Endothelial cell (in vitro differentiated cells): ENCODE measurements at regions not wholly inside any gene's neighbourhood (a gene's known extent, or its start where the extent isn't known, plus 50 kb on each side); places are given as distances from the start of the nearest gene placed in this dataset.

Source experiments
- DNase-seq: peaks from one replicate; pipeline ENCODE4 v3.0.0; 2021; ENCODE audit warnings: low spot score
- H3K27ac Mint-ChIP-seq: one replicate; pipeline ENCODE4 v1.8.0; 2021; ENCODE audit warnings: mixed read lengths, inconsistent platforms; ENCODE audit not compliant: unreplicated experiment
- H3K27me3 Mint-ChIP-seq: one replicate; pipeline ENCODE4 v1.8.0; 2021; ENCODE audit warnings: mild to moderate bottlenecking, moderate library complexity, mixed read lengths, inconsistent platforms; ENCODE audit not compliant: unreplicated experiment
- H3K36me3 Mint-ChIP-seq: one replicate; pipeline ENCODE4 v1.8.0; 2021; ENCODE audit warnings: mild to moderate bottlenecking, low read depth, mixed read lengths, inconsistent platforms; ENCODE audit not compliant: unreplicated experiment
- H3K4me1 Mint-ChIP-seq: one replicate; pipeline ENCODE4 v1.8.0; 2021; ENCODE audit warnings: mild to moderate bottlenecking, mixed read lengths, inconsistent platforms; ENCODE audit not compliant: unreplicated experiment
- H3K4me3 Mint-ChIP-seq: one replicate; pipeline ENCODE4 v1.8.0; 2021; ENCODE audit warnings: mild to moderate bottlenecking, mixed read lengths, inconsistent platforms; ENCODE audit not compliant: unreplicated experiment
- H3K9me3 Mint-ChIP-seq: one replicate; pipeline ENCODE4 v1.8.0; 2021; ENCODE audit warnings: mixed read lengths, inconsistent platforms; ENCODE audit not compliant: unreplicated experiment
- TF ChIP-seq, protein P1 (sequence below): fragments of 200-600 bp; sonication (generic); IDR thresholded peaks from one replicate; pipeline ENCODE4 v1.5.0; 2021; ENCODE audit warnings: antibody characterized with exemption; ENCODE audit not compliant: unreplicated experiment

- Mint-ChIP-seq H3K27ac (no peak overlapping the region), H3K4me1 (no peaks in the 10 kb centered on the region), H3K27me3 (peaks cover 2% of the 10 kb centered on the region), H3K36me3 (no peaks in the 10 kb centered on the region), H3K9me3 (no peaks in the 10 kb centered on the region), H3K4me3 (no peak overlapping the region)
- DNase-seq, result no peak
- TF ChIP-seq, protein P1, sequence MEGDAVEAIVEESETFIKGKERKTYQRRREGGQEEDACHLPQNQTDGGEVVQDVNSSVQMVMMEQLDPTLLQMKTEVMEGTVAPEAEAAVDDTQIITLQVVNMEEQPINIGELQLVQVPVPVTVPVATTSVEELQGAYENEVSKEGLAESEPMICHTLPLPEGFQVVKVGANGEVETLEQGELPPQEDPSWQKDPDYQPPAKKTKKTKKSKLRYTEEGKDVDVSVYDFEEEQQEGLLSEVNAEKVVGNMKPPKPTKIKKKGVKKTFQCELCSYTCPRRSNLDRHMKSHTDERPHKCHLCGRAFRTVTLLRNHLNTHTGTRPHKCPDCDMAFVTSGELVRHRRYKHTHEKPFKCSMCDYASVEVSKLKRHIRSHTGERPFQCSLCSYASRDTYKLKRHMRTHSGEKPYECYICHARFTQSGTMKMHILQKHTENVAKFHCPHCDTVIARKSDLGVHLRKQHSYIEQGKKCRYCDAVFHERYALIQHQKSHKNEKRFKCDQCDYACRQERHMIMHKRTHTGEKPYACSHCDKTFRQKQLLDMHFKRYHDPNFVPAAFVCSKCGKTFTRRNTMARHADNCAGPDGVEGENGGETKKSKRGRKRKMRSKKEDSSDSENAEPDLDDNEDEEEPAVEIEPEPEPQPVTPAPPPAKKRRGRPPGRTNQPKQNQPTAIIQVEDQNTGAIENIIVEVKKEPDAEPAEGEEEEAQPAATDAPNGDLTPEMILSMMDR, result no peak
Observed at GRCh38 chrX:125710403-125711062, 390.9 kb downstream of the TEX13C start.

DNA sequence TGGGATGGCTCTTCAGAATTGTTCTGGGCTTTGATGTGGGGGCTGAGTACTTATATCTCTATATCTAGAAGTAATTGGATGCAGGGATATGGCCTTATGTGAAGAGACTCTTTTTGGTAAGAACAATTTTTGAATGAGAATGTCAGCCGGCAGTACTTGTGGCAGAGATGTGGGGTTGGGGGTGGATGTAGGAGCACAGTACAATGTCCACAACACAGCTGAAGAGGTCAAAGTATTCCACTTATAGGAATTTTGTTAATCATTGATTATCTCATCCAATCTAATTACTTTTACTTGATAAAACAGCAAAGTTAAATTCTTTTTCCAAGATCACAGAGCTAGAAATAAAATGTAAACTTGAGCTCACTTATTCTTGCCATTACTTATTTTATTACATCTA, 391.4 kb downstream of the TEX13C start:
- Mint-ChIP-seq H3K27me3 (no peaks in the 10 kb centered on the region), H3K4me3 (no peak overlapping the region), H3K9me3 (no peaks in the 10 kb centered on the region), H3K4me1 (no peaks in the 10 kb centered on the region), H3K27ac (no peak overlapping the region), H3K36me3 (no peaks in the 10 kb centered on the region)
- DNase-seq, result no peak
- TF ChIP-seq, protein P1, result no peak

DNA sequence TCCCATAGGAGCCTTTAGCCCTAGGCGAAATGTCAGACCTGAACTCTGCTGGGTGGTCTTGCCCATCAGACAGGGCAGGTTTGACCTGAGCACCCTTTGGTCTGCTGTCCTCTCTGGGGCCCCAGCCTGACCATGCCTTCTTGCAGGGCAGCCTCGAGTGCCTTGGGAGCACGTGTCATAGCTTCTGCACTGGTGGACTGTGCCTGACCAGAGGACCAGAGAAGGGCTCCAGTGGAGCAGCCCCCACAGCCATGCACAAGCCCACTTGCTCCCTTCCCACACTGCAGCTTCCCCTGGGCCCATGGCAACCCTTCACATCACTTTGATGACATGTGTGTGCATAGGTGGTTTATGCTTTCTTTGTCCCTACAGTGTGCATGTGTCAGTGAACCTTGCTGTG, 394.0 kb downstream of the TEX13C start:
- Mint-ChIP-seq H3K9me3 (no peaks in the 10 kb centered on the region), H3K4me3 (no peak overlapping the region), H3K4me1 (no peaks in the 10 kb centered on the region), H3K27ac (no peak overlapping the region), H3K27me3 (no peaks in the 10 kb centered on the region), H3K36me3 (no peaks in the 10 kb centered on the region)
- DNase-seq, result no peak
- TF ChIP-seq, protein P1, result no peak

DNA sequence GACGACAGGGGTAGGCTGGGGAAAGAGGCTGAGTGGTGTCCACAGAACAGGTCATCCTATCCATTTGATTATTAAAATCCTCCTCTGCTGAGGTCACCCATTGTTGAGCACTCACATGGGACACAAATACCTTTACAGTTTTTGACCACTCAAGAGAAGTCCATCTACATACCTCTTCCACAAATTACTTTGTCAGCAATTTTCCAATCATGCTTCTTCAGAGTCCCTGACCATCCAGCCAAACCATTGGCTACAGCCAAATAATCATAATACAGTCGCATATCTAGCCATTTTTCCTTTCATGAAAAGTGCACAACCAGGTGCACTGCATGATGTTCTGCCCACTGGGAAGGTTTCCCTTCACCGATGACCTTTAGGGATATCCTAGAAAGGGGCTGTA, 407.4 kb downstream of the TEX13C start:
- Mint-ChIP-seq H3K27me3 (no peaks in the 10 kb centered on the region), H3K9me3 (no peaks in the 10 kb centered on the region), H3K4me3 (no peak overlapping the region), H3K36me3 (no peaks in the 10 kb centered on the region), H3K4me1 (no peaks in the 10 kb centered on the region), H3K27ac (no peak overlapping the region)
- TF ChIP-seq, protein P1, result no peak
- DNase-seq, result no peak

DNA sequence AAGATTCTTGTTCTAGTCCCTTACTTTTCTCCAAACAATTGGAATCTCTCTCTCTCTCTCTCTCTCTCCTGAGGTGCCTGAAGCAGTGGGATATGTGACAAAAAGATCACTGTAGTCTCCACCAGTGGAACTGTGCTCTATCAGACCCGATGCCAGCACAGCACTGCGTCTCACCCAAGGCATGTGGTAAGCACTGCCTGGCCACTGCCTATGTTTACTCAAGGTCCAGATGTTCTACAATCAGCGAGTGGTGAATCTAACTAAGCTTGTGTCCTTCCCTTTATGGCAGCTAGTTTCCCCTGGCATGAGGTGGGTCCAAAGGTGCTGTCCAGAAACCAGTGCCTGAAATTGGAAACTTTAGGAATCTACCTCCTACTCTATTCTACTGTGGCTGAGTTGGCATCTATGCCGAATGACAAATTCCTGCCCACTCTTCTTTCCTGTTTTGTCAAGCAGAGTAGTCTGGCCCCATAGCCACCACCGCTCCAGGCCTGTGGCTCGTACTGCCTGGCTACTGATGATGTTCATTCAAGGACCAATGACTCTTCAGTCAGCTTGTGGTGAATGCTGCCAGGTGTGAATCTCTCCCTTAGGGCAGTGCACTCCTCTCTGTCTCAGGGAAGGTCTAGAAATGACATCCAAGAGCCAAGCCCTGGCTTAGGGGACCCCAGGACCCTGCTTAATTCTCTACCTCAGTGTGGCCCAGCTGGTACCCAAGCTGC, 416.5 kb downstream of the TEX13C start:
- TF ChIP-seq, protein P1, result no peak
- no peak for DNase-seq
- H3K27ac Mint-ChIP-seq, result no peak overlapping the region

More for the DNA sequence above, 416.5 kb downstream of the TEX13C start:
- H3K4me1 Mint-ChIP-seq, result no peaks in the 10 kb centered on the region
- H3K9me3 Mint-ChIP-seq, result no peaks in the 10 kb centered on the region
- no peaks in the 10 kb centered on the region for H3K36me3 Mint-ChIP-seq
- H3K27me3 Mint-ChIP-seq, result no peaks in the 10 kb centered on the region
- H3K4me3 Mint-ChIP-seq, result no peak overlapping the region
